ENCODE measurements at regions not wholly inside any gene's neighbourhood (a gene's known extent, or its start where the extent isn't known, plus 50 kb on each side); places are given as distances from the start of the nearest gene placed in this dataset.

- TF ChIP-seq POLR2A (IDR thresholded peaks at IDR 0.05; ENCODE audit: extremely low read depth, insufficient read length) = no peak
- TF ChIP-seq MYC (IDR thresholded peaks at IDR 0.05; ENCODE audit: low read depth, low read length) = no peak
- no peak for TF ChIP-seq CTCF (IDR thresholded peaks at IDR 0.05; ENCODE audit: low read depth, low read length)
- TF ChIP-seq, protein P1, sequence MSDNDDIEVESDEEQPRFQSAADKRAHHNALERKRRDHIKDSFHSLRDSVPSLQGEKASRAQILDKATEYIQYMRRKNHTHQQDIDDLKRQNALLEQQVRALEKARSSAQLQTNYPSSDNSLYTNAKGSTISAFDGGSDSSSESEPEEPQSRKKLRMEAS (IDR thresholded peaks at IDR 0.05; ENCODE audit: low read depth, low read length) = no peak
- no peak for DNase-seq (ENCODE audit: low read depth)
Measured at GRCh38 chr9:117860849-117861248, 156.6 kb downstream of the TLR4 start.

DNA sequence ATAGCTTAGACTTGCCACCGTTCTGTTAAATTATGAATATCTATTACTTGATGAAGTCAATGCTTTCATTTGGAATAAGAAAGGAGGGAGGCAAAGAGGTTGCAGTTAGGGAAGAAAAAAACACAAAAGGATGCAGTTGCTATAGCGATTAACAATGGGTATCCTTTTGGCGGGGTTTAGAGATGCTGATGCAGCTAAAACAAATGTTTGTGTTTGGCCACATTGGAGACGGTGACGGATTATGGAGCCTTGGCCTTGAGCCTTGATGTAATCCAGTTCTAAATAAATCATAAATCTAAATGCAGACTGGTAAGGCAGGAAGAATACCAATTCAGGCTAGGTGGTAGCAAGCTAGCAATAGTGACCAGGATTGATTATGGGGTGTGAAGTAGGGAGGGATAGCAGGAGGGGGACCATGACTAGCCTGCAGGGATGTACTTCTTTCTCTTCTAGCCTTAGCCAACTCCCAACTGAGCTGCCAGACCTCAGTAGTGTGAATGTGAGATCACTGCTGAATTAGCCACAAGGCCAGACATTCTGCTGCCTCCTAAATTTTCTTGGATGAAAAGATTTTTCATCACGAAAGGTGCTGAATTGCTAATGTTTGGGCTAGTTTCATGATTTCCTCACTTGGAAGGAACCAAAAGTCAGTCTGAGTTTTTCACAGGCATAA, 160.3 kb downstream of the TLR4 start:
- no peak for DNase-seq (ENCODE audit: low read depth)
- no peak overlapping the region for H3K4me3 ChIP-seq (ENCODE audit: low read depth, low read length)
- TF ChIP-seq MYC (IDR thresholded peaks at IDR 0.05; ENCODE audit: low read depth, low read length) (no peak), POLR2A (IDR thresholded peaks at IDR 0.05; ENCODE audit: extremely low read depth, insufficient read length) (no peak), CTCF (IDR thresholded peaks at IDR 0.05; ENCODE audit: low read depth, low read length) (no peak)
- TF ChIP-seq, protein P1 (IDR thresholded peaks at IDR 0.05; ENCODE audit: low read depth, low read length) = no peak

More at GRCh38 chr9:117860849-117861248, 156.6 kb downstream of the TLR4 start:
- H3K4me3 ChIP-seq (ENCODE audit: low read depth, low read length) = no peak overlapping the region

- TF ChIP-seq POLR2A (IDR thresholded peaks at IDR 0.05; ENCODE audit: extremely low read depth, insufficient read length) = no peak
- no peak for DNase-seq (ENCODE audit: low read depth)
- H3K4me3 ChIP-seq (ENCODE audit: low read depth, low read length) = no peak overlapping the region
Measured at GRCh38 chr9:117868594-117868993, 164.4 kb downstream of the TLR4 start.

- peak; percentile 13 for DNase-seq (ENCODE audit: low read depth)
- TF ChIP-seq POLR2A (IDR thresholded peaks at IDR 0.05; ENCODE audit: extremely low read depth, insufficient read length) = no peak
- TF ChIP-seq MYC (IDR thresholded peaks at IDR 0.05; ENCODE audit: low read depth, low read length) = no peak
- TF ChIP-seq, protein P1 (IDR thresholded peaks at IDR 0.05; ENCODE audit: low read depth, low read length) = no peak
- TF ChIP-seq CTCF (IDR thresholded peaks at IDR 0.05; ENCODE audit: low read depth, low read length) = peak; percentile 13
- no peak overlapping the region for H3K4me3 ChIP-seq (ENCODE audit: low read depth, low read length)
Measured at GRCh38 chr9:117869287-117869686, 165.1 kb downstream of the TLR4 start.

DNA sequence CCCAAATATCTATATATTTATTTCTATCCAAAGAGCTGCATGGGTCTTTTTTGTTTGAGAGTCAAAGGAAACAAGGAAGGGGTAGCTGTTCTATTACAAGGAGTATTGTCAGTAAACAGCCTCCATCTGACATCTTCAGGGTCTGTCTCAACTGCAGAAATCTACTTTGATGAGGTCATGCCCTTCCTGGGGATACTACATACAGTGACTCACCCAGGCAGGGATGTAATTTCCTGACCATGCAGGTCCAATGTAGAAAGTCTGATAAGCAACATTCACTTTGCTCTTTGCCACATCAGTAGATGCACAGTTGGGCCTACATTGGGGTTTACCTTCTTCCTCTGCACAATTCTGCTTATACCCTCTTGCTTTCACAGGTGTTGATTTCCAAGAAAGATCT, 165.5 kb downstream of the TLR4 start:
- no peak for DNase-seq (ENCODE audit: low read depth)

More for the DNA sequence above, 165.5 kb downstream of the TLR4 start:
- no peak overlapping the region for H3K4me3 ChIP-seq (ENCODE audit: low read depth, low read length)
- TF ChIP-seq, protein P1 (IDR thresholded peaks at IDR 0.05; ENCODE audit: low read depth, low read length) = no peak
- TF ChIP-seq MYC (IDR thresholded peaks at IDR 0.05; ENCODE audit: low read depth, low read length) = no peak
- TF ChIP-seq POLR2A (IDR thresholded peaks at IDR 0.05; ENCODE audit: extremely low read depth, insufficient read length) = no peak
- TF ChIP-seq CTCF (IDR thresholded peaks at IDR 0.05; ENCODE audit: low read depth, low read length) = no peak
